Tibial nerve (tissue), 3 donors: ENCODE measurements at regions not wholly inside any gene's neighbourhood (a gene's known extent, or its start where the extent isn't known, plus 50 kb on each side); places are given as distances from the start of the nearest gene placed in this dataset.

Experiments
- CTCF ChIP-seq, 5 experiments: fragments of 200-600 bp in 3 of 5; fragments of 450-650 bp in 2 of 5; sonication (generic) in 3 of 5; IDR thresholded peaks; one replicate each; pipeline ENCODE4 v1.5.1; 2016 to 2019; ENCODE audit warnings: antibody characterized with exemption in 5 of 5, mild to moderate bottlenecking in 3 of 5, moderate library complexity in 2 of 5
- POLR2A ChIP-seq, 2 donors: fragments of 450-650 bp; IDR thresholded peaks; one replicate each; pipeline ENCODE4 v1.6.1; 2017; ENCODE audit warnings: antibody characterized with exemption in 2 of 2, mild to moderate bottlenecking in 2 of 2, moderate library complexity in 2 of 2

GRCh38 chr13:80195649-80196048 is 145.3 kb downstream of the SPRY2 start:
- TF ChIP-seq POLR2A (IDR thresholded peaks at IDR 0.05) (no peak), CTCF (IDR thresholded peaks at IDR 0.05) (no peak)
